GM19025 (cell line): ENCODE measurements at regions not wholly inside any gene's neighbourhood (a gene's known extent, or its start where the extent isn't known, plus 50 kb on each side); places are given as distances from the start of the nearest gene placed in this dataset.
"Not testable (repeated sequence)": the region's sequence is repeated elsewhere in the genome, so short reads cannot be mapped to it uniquely, and the experiment has no call there.

Experiments
- ATAC-seq: cut with Tn5 transposase; IDR thresholded peaks from one replicate; pipeline ENCODE4 v1.9.1; 2021; ENCODE audit warnings: mild to moderate bottlenecking, low read depth, moderate library complexity; ENCODE audit not compliant: unreplicated experiment

GRCh38 chr2:184270660-184271059 is 327.7 kb upstream of the ZNF804A start:
- ATAC-seq: no peak

- no peak for ATAC-seq
Measured at GRCh38 chr2:184272056-184272455, 326.3 kb upstream of the ZNF804A start.

GRCh38 chr2:184294831-184295230 is 303.5 kb upstream of the ZNF804A start:
- no peak for ATAC-seq

- no peak for ATAC-seq
Measured at GRCh38 chr2:184297085-184297484, 301.2 kb upstream of the ZNF804A start.

- no peak for ATAC-seq
Measured at GRCh38 chr2:184302506-184302905, 295.8 kb upstream of the ZNF804A start.

- no peak for ATAC-seq
Measured at GRCh38 chr2:184304006-184304405, 294.3 kb upstream of the ZNF804A start.

GRCh38 chr2:184305105-184305504 is 293.2 kb upstream of the ZNF804A start:
- ATAC-seq: no peak

- no peak for ATAC-seq
Measured at GRCh38 chr2:184308706-184309105, 289.6 kb upstream of the ZNF804A start.

- no peak for ATAC-seq
Measured at GRCh38 chr2:184312970-184313369, 285.4 kb upstream of the ZNF804A start.

GRCh38 chr2:184314829-184315228 is 283.5 kb upstream of the ZNF804A start:
- no peak for ATAC-seq

- ATAC-seq: no peak
Measured at GRCh38 chr2:184316921-184317320, 281.4 kb upstream of the ZNF804A start.

GRCh38 chr2:184322615-184323014 is 275.7 kb upstream of the ZNF804A start:
- no peak for ATAC-seq

GRCh38 chr2:184326066-184326465 is 272.3 kb upstream of the ZNF804A start:
- no peak for ATAC-seq

- not testable (repeated sequence) for ATAC-seq
Measured at GRCh38 chr2:184327805-184328204, 270.5 kb upstream of the ZNF804A start.

- ATAC-seq: not testable (repeated sequence)
Measured at GRCh38 chr2:184330561-184330960, 267.8 kb upstream of the ZNF804A start.

- ATAC-seq: no peak
Measured at GRCh38 chr2:184336688-184337087, 261.6 kb upstream of the ZNF804A start.

GRCh38 chr2:184338771-184339170 is 259.6 kb upstream of the ZNF804A start:
- ATAC-seq: no peak

GRCh38 chr2:184339966-184340365 is 258.4 kb upstream of the ZNF804A start:
- no peak for ATAC-seq

GRCh38 chr2:184346338-184346862 is 251.9 kb upstream of the ZNF804A start:
- no peak for ATAC-seq

GRCh38 chr2:184351126-184351525 is 247.2 kb upstream of the ZNF804A start:
- no peak for ATAC-seq

- ATAC-seq: no peak
Measured at GRCh38 chr2:184357033-184357432, 241.3 kb upstream of the ZNF804A start.

GRCh38 chr2:184359379-184359778 is 238.9 kb upstream of the ZNF804A start:
- ATAC-seq: no peak

- no peak for ATAC-seq
Measured at GRCh38 chr2:184363213-184363612, 235.1 kb upstream of the ZNF804A start.
